Esophagus (tissue), 2 donors: ENCODE measurements at regions not wholly inside any gene's neighbourhood (a gene's known extent, or its start where the extent isn't known, plus 50 kb on each side); places are given as distances from the start of the nearest gene placed in this dataset.

Experiments
- H3K27ac ChIP-seq, 2 donors: one replicate each; pipeline ENCODE4 v1.5.1; 2013; ENCODE audit warnings: low read depth in 2 of 2, mild to moderate bottlenecking in 2 of 2, inconsistent platforms in 1 of 2, low read length in 1 of 2, moderate library complexity in 1 of 2
- H3K27me3 ChIP-seq, 2 donors: one replicate each; pipeline ENCODE4 v1.6.1; 2013; ENCODE audit warnings: low read length in 2 of 2, control low read depth in 1 of 2, mild to moderate bottlenecking in 1 of 2; ENCODE audit not compliant: insufficient read depth in 2 of 2, control insufficient read depth in 1 of 2
- H3K36me3 ChIP-seq, 2 donors: one replicate each; pipeline ENCODE4 v1.6.1; 2013; ENCODE audit warnings: low read length in 1 of 2; ENCODE audit not compliant: control insufficient read depth in 2 of 2, insufficient read depth in 2 of 2
- H3K4me1 ChIP-seq, 2 donors: one replicate each; pipeline ENCODE4 v1.6.1; 2013; ENCODE audit warnings: low read length in 1 of 2; ENCODE audit not compliant: control insufficient read depth in 2 of 2, insufficient read depth in 2 of 2
- H3K4me3 ChIP-seq, 2 donors: one replicate each; pipeline ENCODE4 v1.5.1; 2013; ENCODE audit warnings: low read length in 2 of 2, mild to moderate bottlenecking in 2 of 2, low read depth in 1 of 2, moderate library complexity in 1 of 2
- H3K9me3 ChIP-seq, 2 donors: one replicate each; pipeline ENCODE4 v1.6.1; 2013; ENCODE audit warnings: mild to moderate bottlenecking in 2 of 2, low read depth in 1 of 2, low read length in 1 of 2, moderate library complexity in 1 of 2; ENCODE audit not compliant: control insufficient read depth in 2 of 2, insufficient read depth in 1 of 2
- WGBS, 2 donors: extraction: QIAGEN DNeasy Blood & Tissue Kit; methylation state at CpG; one replicate each; pipeline ENCODE4 v1.1.7; 2013; 5-methylcytosine and 5-hydroxymethylcytosine counted together
- donor health status: healthy with polysubstance abuse.
- donor health status: Bipolar disorder and iron deficiency.

GRCh38 chr18:2381539-2381938 is 189.8 kb downstream of the METTL4 start:
- Histone ChIP-seq H3K4me1 (no peaks in the 10 kb centered on the region), H3K9me3 (no peaks in the 10 kb centered on the region), H3K27ac (no peak overlapping the region), H3K4me3 (no peak overlapping the region), H3K27me3 (no peaks in the 10 kb centered on the region), H3K36me3 (no peaks in the 10 kb centered on the region)
- 82 to 85% methylated on average over 2 of the region's 2 CpGs for WGBS, 2 donors

GRCh38 chr18:2387588-2387987 is 183.7 kb downstream of the METTL4 start:
- Histone ChIP-seq H3K9me3 (no peaks in the 10 kb centered on the region), H3K27me3 (no peaks in the 10 kb centered on the region), H3K27ac (no peak overlapping the region), H3K36me3 (no peaks in the 10 kb centered on the region), H3K4me3 (no peak overlapping the region), H3K4me1 (no peaks in the 10 kb centered on the region)

GRCh38 chr18:2390158-2390557 is 181.1 kb downstream of the METTL4 start:
- H3K27me3 ChIP-seq: no peaks in the 10 kb centered on the region
- no peaks in the 10 kb centered on the region for H3K36me3 ChIP-seq
- no peak overlapping the region for H3K27ac ChIP-seq
- no peak overlapping the region for H3K4me3 ChIP-seq
- WGBS, 2 donors: 45 to 63% methylated on average over 1 of the region's 1 CpG
- no peaks in the 10 kb centered on the region for H3K9me3 ChIP-seq
- H3K4me1 ChIP-seq: no peaks in the 10 kb centered on the region

- no peaks in the 10 kb centered on the region for H3K36me3 ChIP-seq
- no peaks in the 10 kb centered on the region for H3K4me1 ChIP-seq
- WGBS, 2 donors: 77 to 80% methylated on average over 6 of the region's 6 CpGs
- H3K27me3 ChIP-seq: no peaks in the 10 kb centered on the region
- H3K27ac ChIP-seq: no peak overlapping the region
- no peaks in the 10 kb centered on the region for H3K9me3 ChIP-seq
- no peak overlapping the region for H3K4me3 ChIP-seq
Measured at GRCh38 chr18:2391470-2391869, 179.8 kb downstream of the METTL4 start.

GRCh38 chr18:2392446-2392845 is 178.9 kb downstream of the METTL4 start:
- H3K36me3 ChIP-seq: no peaks in the 10 kb centered on the region
- 44 to 53% methylated on average over 2 of the region's 2 CpGs for WGBS, 2 donors
- H3K9me3 ChIP-seq: no peaks in the 10 kb centered on the region
- H3K27ac ChIP-seq: no peak overlapping the region
- no peaks in the 10 kb centered on the region for H3K27me3 ChIP-seq
- H3K4me1 ChIP-seq: no peaks in the 10 kb centered on the region
- no peak overlapping the region for H3K4me3 ChIP-seq

GRCh38 chr18:2394684-2395083 is 176.6 kb downstream of the METTL4 start:
- no peak overlapping the region for H3K4me3 ChIP-seq
- H3K27me3 ChIP-seq: no peaks in the 10 kb centered on the region
- 78 to 87% methylated on average over 7 of the region's 7 CpGs for WGBS, 2 donors
- H3K9me3 ChIP-seq: no peaks in the 10 kb centered on the region
- no peak overlapping the region for H3K27ac ChIP-seq
- H3K36me3 ChIP-seq: no peaks in the 10 kb centered on the region
- no peaks in the 10 kb centered on the region for H3K4me1 ChIP-seq

GRCh38 chr18:2395427-2396161 is 175.7 kb downstream of the METTL4 start:
- no peaks in the 10 kb centered on the region for H3K4me1 ChIP-seq
- no peaks in the 10 kb centered on the region for H3K36me3 ChIP-seq
- no peaks in the 10 kb centered on the region for H3K9me3 ChIP-seq
- no peak overlapping the region for H3K4me3 ChIP-seq
- no peak overlapping the region for H3K27ac ChIP-seq
- H3K27me3 ChIP-seq: no peaks in the 10 kb centered on the region
- 58 to 65% methylated on average over 3 of the region's 3 CpGs for WGBS, 2 donors

GRCh38 chr18:2396162-2396505 is 175.2 kb downstream of the METTL4 start:
- 77 to 89% methylated on average over 2 of the region's 2 CpGs for WGBS, 2 donors
- H3K36me3 ChIP-seq: no peaks in the 10 kb centered on the region
- no peaks in the 10 kb centered on the region for H3K9me3 ChIP-seq
- H3K27ac ChIP-seq: no peak overlapping the region
- H3K4me1 ChIP-seq: no peaks in the 10 kb centered on the region
- no peaks in the 10 kb centered on the region for H3K27me3 ChIP-seq
- no peak overlapping the region for H3K4me3 ChIP-seq

GRCh38 chr18:2400701-2401196 is 170.6 kb downstream of the METTL4 start:
- Histone ChIP-seq H3K4me1 (no peaks in the 10 kb centered on the region), H3K4me3 (no peak overlapping the region), H3K27me3 (no peaks in the 10 kb centered on the region), H3K27ac (no peak overlapping the region), H3K36me3 (no peaks in the 10 kb centered on the region), H3K9me3 (peaks cover 0 to 2% of the 10 kb centered on the region in 2 donors)
- WGBS, 2 donors: 66 to 69% methylated on average over 2 of the region's 2 CpGs

- Histone ChIP-seq H3K4me3 (no peak overlapping the region), H3K27me3 (no peaks in the 10 kb centered on the region), H3K27ac (no peak overlapping the region), H3K4me1 (no peaks in the 10 kb centered on the region), H3K36me3 (no peaks in the 10 kb centered on the region), H3K9me3 (peaks cover 0 to 2% of the 10 kb centered on the region in 2 donors)
- 72 to 82% methylated on average over 1 of the region's 1 CpG for WGBS, 2 donors
Measured at GRCh38 chr18:2402084-2402483, 169.2 kb downstream of the METTL4 start.
